Activated CD4-positive, alpha-beta T cell treated with anti-CD3 and anti-CD28 coated beads for 24 hours (primary cell): ENCODE measurements at regions not wholly inside any gene's neighbourhood (a gene's known extent, or its start where the extent isn't known, plus 50 kb on each side); places are given as distances from the start of the nearest gene placed in this dataset.
"Not testable (repeated sequence)": the region's sequence is repeated elsewhere in the genome, so short reads cannot be mapped to it uniquely, and the experiment has no call there.

ENCODE experiments used
- DNase-seq, 2 donors: peaks; one replicate each; pipeline ENCODE4 v3.0.0-alpha.2; 2020; ENCODE audit warnings: low read depth in 2 of 2

DNA sequence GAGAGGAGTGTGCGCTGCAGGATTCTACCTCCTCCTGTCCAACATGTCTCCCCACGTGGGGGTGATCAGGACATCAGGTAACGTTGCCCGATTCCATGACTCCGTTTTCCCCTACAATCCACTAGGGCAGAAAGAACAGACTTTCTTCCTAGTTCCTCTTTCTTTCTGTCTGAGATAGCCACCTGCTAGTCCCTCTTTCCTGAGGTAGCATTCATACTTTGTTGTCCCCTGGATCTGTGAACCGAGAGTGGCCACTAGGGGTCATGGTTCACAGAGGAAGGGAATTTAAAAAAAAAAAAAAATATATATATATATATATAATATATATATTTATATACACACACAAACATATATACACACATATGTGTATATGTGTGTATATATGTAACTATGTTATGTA lies 210.0 kb upstream of the ZNF521 start:
- DNase-seq, result no peak

DNA sequence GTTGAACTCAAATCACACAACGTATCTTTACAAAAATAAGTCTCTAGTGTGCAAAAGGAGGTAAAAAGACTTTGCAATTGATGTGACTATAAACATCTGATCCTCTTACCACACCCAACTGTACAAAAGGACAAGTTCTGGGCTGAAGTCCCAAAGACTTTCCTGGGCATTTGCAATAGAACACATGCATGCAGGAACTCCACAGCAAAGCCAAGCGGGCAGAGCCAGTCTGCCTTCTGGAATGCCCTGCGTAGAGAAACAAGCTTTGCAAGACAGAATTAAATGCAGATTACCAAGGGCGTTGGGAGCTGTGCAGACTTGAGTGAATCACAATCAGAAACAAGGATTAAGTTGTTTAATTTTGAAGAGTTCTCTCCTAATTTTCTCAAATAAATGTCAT lies 208.4 kb upstream of the ZNF521 start:
- DNase-seq, result no peak

- no peak for DNase-seq
Measured at GRCh38 chr18:25557011-25557410, 205.0 kb upstream of the ZNF521 start.

GRCh38 chr18:25553631-25554263 lies 201.8 kb upstream of the ZNF521 start:
- no peak for DNase-seq

DNA sequence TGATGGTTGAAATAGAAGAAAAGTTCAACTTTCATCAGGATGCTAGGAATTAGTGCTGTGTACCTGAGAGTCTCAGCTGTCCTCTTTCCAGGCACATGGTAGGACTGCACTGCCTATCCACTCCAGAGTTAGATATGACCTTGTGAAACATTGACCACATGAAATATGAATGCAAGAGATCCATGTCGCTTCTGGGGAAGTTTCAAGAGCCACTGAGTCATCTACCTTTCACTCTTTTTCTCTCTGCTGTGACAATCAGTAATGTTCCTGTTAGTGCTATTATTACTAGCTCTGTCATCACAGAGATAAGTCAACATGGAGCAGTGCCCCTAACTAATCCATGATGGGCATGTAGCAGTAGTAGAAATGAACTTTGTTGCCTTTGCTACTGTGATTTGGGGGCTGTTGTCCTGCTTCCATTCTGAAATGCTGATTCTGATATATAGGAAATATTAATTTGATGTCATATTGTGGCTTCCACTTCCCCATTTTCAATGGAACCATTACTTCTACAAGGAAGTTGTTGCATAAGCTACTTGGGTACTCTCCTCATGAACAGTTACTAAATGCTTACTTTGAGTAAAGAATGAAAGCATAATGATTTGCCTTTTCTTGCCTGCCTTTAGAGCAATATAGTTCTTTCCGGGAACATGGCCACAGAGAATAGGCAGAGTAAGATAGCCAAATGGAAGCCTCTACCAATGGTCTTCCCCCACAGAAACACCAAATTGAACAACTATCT lies 192.8 kb upstream of the ZNF521 start:
- DNase-seq, result no peak

DNA sequence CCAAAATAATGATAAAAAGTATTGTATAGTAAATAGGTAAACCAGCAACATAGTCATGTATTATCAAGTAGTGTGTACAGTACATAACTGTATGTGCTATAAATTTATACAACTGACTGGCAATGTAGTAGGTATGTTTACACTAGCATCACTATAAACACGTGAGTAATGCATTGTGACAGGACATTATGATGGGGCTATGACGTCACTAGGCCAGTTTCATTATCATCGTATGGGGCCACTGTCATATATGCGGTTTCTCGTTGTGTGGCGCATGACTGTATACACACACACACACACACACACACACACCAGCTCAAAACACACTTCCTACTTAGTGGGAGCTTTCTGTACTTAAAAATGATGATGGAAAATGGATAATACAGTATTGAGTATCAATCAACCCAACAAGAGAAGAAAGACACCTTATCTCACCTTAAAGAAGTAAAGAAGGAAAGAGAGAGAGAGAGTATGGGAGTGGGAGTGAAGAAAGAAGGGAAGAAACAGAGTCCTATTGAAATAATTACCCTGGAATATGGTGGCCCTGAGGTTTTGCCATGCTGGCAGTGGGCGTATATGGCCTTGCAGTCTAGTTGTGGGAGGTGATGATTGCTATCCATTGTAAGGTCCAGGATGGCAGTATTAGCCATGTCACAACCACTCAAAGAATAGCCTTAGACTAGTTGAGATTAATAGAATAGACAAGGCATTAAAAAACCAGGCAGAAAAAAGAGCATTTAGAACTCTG lies 186.4 kb upstream of the ZNF521 start:
- DNase-seq, result no peak

DNA sequence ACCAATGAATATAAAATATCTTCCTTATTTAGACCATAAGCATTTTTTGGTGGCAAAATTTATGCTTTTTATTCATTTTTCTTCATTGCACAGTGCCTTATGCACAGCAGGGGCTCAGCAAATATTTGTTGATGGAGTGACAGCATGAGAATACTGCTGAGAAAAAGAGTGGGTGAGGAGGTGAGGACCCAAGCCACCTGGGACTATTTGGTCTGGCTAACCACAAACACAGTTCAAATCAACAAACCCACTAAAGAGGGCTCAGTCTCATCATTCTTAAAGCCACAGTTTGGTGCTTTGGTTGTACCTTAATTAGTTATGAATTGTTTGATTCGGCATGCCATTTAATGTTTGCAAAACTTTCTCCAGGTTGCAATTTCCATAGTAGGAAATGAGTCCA lies 183.5 kb upstream of the ZNF521 start:
- no peak for DNase-seq

GRCh38 chr18:25534401-25534800 lies 182.4 kb upstream of the ZNF521 start:
- DNase-seq, result no peak

- no peak for DNase-seq
Measured at GRCh38 chr18:25533218-25533617, 181.3 kb upstream of the ZNF521 start.

GRCh38 chr18:25531207-25531606 lies 179.2 kb upstream of the ZNF521 start:
- DNase-seq, result no peak

- DNase-seq, result not testable (repeated sequence)
Measured at GRCh38 chr18:25525789-25526188, 173.8 kb upstream of the ZNF521 start.

DNA sequence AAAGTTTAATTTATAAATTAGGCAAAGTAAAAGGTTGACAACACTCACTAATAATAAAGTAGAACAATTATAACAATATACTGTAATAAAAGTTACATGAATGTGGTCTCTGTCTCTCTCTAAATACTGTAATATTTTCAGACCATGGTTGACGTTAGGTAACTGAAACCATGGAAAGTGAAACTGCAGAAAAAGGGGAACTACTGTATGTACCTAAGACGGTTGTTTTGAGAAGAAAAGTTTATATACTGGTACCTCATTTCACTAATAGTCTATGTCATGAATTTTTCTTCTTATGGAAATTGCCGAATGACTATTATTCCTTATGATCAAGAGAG lies 166.7 kb upstream of the ZNF521 start:
- no peak for DNase-seq

- DNase-seq, result no peak
Measured at GRCh38 chr18:25517881-25518715, 166.1 kb upstream of the ZNF521 start.

DNA sequence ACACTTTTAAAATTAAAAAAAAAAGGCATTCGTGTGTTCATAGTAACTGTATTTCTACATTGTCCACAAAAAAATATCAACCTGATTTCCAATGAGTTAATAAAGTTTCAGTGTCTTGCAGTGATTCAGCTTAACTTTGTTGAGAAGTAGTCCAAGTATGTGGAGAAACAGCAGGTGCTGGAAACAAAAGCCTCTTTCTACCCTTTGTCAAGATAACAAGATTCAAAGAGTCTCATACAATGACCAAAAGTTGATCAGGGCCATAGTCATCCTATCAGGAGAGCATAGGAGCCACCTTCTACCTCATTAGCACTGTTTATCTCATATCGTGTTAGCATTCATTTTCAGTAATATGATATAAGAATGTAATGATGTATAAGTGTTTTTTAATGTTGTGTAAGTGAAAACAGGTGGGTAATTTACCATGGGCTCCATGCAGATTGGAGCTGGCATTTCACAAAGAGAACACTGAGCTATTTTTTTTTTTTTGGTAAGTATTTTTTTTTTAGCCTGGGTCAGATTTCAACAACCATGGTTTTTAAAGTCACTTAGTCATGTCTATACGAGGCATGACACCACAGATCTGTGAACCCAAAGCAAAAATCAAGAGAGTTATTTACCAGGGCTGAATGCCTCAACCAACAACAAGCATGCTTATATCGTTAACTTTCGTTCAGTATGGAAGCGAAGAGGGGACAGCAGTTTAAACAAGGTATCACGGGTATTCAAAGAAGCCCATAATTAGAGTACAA lies 165.0 kb upstream of the ZNF521 start:
- DNase-seq, result no peak

GRCh38 chr18:25516121-25516520 lies 164.2 kb upstream of the ZNF521 start:
- DNase-seq, result no peak

GRCh38 chr18:25510096-25510495 lies 158.1 kb upstream of the ZNF521 start:
- DNase-seq, result no peak

DNA sequence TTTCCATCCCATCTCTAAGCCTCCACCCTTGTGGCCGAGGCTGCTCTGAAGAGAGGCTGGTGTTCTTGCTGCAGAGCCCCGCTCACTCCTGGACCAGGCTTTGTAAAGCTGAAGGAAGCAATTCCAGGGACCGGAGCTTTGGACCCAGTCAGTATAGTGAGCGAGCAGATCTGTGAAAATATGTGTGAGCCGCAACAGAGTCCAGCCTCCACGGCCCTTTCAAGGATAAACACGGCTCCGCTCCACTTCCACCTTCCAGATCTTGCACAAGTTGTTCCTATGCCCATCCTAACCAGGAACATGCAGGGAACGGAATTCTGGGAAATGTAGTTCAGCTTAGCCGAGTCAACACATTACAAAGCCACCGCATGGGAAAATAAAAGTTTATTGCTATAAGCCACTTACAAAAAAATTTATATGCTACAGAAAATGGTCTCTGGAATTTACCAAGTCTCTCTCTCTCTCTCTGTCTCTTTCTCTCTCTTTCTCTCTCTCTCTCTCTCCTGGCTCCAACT lies 151.7 kb upstream of the ZNF521 start:
- DNase-seq, result no peak

GRCh38 chr18:25497151-25497794 lies 145.3 kb upstream of the ZNF521 start:
- DNase-seq, result no peak

- DNase-seq, result no peak
Measured at GRCh38 chr18:25496544-25496943, 144.6 kb upstream of the ZNF521 start.

GRCh38 chr18:25495606-25496005 lies 143.6 kb upstream of the ZNF521 start:
- DNase-seq, result no peak

GRCh38 chr18:25494888-25495287 lies 142.9 kb upstream of the ZNF521 start:
- no peak for DNase-seq
